ENCODE measurements at regions not wholly inside any gene's neighbourhood (a gene's known extent, or its start where the extent isn't known, plus 50 kb on each side); places are given as distances from the start of the nearest gene placed in this dataset.

DNA sequence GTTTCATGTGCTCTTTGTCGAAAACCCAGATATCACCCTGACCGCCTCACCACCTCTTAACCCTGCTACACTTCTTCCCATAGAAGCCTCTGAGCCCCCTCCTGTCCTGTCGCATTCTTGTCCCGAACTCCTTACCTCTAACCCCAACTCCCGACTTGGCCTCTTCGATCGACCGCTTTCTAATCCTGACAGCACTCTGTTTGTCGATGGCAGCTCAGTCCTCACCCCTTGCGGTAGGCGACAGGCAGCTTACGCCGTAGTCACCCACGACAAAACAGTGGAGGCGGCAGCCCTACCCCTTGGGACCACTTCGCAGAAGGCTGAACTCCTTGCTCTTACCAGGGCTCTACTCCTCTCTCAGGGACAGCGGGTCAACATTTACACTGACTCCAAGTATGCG, 961.7 kb downstream of the RPA4 start:
- TF ChIP-seq CREB1 (IDR thresholded peaks at IDR 0.05; ENCODE audit: low read depth) (no peak), EP300 (IDR thresholded peaks at IDR 0.05; ENCODE audit: borderline replicate concordance) (no peak), ZBTB7A (IDR thresholded peaks at IDR 0.05; ENCODE audit: low read depth) (no peak), YY1 (IDR thresholded peaks at IDR 0.05; ENCODE audit: low read depth) (no peak), FOXM1 (IDR thresholded peaks at IDR 0.05; ENCODE audit: borderline replicate concordance, low read depth) (no peak), CEBPB (IDR thresholded peaks at IDR 0.05) (no peak), TAF1 (IDR thresholded peaks at IDR 0.05; ENCODE audit: low read depth) (no peak), TEAD4 (IDR thresholded peaks at IDR 0.05) (no peak), RAD21 (IDR thresholded peaks at IDR 0.05; ENCODE audit: low read depth) (no peak)
- TF ChIP-seq, protein P1, sequence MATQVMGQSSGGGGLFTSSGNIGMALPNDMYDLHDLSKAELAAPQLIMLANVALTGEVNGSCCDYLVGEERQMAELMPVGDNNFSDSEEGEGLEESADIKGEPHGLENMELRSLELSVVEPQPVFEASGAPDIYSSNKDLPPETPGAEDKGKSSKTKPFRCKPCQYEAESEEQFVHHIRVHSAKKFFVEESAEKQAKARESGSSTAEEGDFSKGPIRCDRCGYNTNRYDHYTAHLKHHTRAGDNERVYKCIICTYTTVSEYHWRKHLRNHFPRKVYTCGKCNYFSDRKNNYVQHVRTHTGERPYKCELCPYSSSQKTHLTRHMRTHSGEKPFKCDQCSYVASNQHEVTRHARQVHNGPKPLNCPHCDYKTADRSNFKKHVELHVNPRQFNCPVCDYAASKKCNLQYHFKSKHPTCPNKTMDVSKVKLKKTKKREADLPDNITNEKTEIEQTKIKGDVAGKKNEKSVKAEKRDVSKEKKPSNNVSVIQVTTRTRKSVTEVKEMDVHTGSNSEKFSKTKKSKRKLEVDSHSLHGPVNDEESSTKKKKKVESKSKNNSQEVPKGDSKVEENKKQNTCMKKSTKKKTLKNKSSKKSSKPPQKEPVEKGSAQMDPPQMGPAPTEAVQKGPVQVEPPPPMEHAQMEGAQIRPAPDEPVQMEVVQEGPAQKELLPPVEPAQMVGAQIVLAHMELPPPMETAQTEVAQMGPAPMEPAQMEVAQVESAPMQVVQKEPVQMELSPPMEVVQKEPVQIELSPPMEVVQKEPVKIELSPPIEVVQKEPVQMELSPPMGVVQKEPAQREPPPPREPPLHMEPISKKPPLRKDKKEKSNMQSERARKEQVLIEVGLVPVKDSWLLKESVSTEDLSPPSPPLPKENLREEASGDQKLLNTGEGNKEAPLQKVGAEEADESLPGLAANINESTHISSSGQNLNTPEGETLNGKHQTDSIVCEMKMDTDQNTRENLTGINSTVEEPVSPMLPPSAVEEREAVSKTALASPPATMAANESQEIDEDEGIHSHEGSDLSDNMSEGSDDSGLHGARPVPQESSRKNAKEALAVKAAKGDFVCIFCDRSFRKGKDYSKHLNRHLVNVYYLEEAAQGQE (IDR thresholded peaks at IDR 0.05; ENCODE audit: low read depth): no peak
- TF ChIP-seq, protein P2, sequence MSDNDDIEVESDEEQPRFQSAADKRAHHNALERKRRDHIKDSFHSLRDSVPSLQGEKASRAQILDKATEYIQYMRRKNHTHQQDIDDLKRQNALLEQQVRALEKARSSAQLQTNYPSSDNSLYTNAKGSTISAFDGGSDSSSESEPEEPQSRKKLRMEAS (IDR thresholded peaks at IDR 0.05): no peak

Measured in Ishikawa (cell line).